ENCODE measurements at regions not wholly inside any gene's neighbourhood (a gene's known extent, or its start where the extent isn't known, plus 50 kb on each side); places are given as distances from the start of the nearest gene placed in this dataset.
A peak's percentile ranks its signal among the peaks of the same experiment; 100 is the strongest.
"Not testable (repeated sequence)": the region's sequence is repeated elsewhere in the genome, so short reads cannot be mapped to it uniquely, and the experiment has no call there.

DNA sequence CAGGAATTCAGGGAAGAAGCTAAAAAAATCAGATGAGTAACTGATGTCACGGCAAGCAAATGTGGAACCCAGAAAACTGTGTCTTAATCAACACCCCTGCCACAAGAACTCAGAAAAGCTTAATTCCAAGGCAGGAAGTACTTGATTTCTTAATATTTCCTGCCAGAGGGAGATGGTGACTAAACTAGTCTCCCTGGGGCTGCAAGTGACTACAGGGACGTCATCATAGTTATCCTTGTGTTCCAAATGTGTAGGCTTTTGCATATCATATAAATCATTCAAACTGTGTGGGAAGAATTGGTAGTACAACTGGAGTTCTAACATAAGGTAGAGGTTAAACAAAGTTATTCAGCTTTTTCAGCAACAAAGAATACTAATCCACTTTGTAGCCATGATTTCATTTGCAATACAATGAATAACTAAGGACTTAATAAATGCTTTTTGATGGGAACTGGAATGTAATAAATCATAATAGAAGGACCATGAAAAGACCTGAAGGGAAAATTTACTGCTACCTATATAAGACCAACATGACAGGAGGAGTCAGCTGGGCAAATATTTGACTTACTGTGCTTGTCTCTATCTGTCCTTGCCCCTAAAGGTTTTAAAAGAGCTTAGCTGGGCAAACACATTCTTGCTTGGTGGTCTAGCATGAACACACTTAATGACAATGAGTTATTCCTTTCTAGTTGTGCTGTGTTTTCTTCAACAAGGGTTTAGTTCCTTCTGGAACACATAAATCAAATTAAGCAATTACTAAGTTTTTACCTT lies 76.0 kb upstream of the NECTIN3 start:
- Histone ChIP-seq H3K27me3 (ENCODE audit: control insufficient read depth, insufficient read depth, low read length) (no peaks in the 10 kb centered on the region), H3K4me1 (ENCODE audit: control insufficient read depth, insufficient read depth, low read length) (no peaks in the 10 kb centered on the region), H3K9me3 (ENCODE audit: control insufficient read depth, insufficient read depth, low read length) (no peaks in the 10 kb centered on the region), H3K4me3 (ENCODE audit: low read length) (no peak overlapping the region), H3K27ac (ENCODE audit: low read length) (no peak overlapping the region), H3K36me3 (ENCODE audit: control insufficient read depth, insufficient read depth, low read length) (no peaks in the 10 kb centered on the region)
- intact Hi-C loops (cut with micrococcal nuclease), result no loop called here
- Mint-ChIP-seq H3K27me3 (ENCODE audit: low read depth in 2 of 2) (peaks cover 0 to 4% of the 10 kb centered on the region in 2 donors), H3K36me3 (no peaks in the 10 kb centered on the region), H3K4me1 (no peaks in the 10 kb centered on the region), H3K9me3 (peaks cover under 1 to 2% of the 10 kb centered on the region in 2 donors), H3K27ac (no peak overlapping the region), H3K4me3 (no peak overlapping the region)
- WGBS (ENCODE audit: insufficient coverage), result 7% methylated on average over 1 of the region's 2 CpGs
- no peak for DNase-seq
- TF ChIP-seq, protein P1, sequence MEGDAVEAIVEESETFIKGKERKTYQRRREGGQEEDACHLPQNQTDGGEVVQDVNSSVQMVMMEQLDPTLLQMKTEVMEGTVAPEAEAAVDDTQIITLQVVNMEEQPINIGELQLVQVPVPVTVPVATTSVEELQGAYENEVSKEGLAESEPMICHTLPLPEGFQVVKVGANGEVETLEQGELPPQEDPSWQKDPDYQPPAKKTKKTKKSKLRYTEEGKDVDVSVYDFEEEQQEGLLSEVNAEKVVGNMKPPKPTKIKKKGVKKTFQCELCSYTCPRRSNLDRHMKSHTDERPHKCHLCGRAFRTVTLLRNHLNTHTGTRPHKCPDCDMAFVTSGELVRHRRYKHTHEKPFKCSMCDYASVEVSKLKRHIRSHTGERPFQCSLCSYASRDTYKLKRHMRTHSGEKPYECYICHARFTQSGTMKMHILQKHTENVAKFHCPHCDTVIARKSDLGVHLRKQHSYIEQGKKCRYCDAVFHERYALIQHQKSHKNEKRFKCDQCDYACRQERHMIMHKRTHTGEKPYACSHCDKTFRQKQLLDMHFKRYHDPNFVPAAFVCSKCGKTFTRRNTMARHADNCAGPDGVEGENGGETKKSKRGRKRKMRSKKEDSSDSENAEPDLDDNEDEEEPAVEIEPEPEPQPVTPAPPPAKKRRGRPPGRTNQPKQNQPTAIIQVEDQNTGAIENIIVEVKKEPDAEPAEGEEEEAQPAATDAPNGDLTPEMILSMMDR (IDR thresholded peaks at IDR 0.05), result no peak
- ATAC-seq, result no peak

DNA sequence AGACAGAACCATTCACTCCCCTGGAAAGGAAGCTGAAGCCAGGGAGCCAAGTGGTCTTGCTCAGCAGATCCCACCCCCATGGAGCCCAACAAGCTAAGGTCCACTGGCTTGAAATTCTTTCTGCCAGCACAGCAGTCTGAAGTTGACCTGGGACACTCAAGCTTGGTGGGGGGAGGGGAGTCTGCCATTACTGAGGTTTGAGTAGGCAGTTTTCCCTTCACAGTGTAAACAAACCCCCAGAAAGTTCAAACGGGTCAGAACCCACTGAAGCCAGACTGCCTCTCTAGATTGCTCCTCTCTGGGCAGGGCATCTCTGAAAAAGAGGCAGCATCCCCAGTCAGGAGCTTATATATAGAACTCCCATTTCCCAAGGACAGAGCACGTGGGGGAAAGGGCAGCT lies 72.8 kb upstream of the NECTIN3 start:
- H3K9me3 ChIP-seq (ENCODE audit: control insufficient read depth, insufficient read depth, low read length); H3K9me3 Mint-ChIP-seq; intact Hi-C loops (cut with micrococcal nuclease); H3K27ac ChIP-seq (ENCODE audit: low read length); H3K4me1 Mint-ChIP-seq; H3K4me3 ChIP-seq (ENCODE audit: low read length); H3K36me3 Mint-ChIP-seq; H3K27me3 Mint-ChIP-seq (ENCODE audit: low read depth in 2 of 2); ATAC-seq; H3K27ac Mint-ChIP-seq; DNase-seq; H3K4me3 Mint-ChIP-seq; H3K27me3 ChIP-seq (ENCODE audit: control insufficient read depth, insufficient read depth, low read length); H3K36me3 ChIP-seq (ENCODE audit: control insufficient read depth, insufficient read depth, low read length); H3K4me1 ChIP-seq (ENCODE audit: control insufficient read depth, insufficient read depth, low read length): not testable (repeated sequence)
- 66% methylated on average over 2 of the region's 2 CpGs for WGBS (ENCODE audit: insufficient coverage)

DNA sequence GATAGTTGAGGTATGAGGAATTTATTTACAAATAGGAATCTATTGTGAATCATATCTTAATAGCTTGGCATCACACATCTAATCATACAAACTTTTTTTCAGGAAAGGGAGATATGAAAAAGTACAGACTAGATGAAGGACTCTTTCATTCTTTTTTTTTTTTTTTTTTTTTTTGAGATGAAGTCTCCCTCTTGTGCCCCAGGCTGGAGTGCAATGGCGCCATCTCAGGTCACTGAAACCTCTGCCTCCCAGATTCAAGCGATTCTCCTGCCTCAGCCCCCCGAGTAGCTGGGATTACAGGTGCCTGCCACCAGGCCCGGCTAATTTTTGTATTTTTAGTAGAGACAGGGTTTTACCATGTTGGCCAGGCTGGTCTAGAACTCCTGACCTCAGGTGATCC lies 65.1 kb upstream of the NECTIN3 start:
- H3K27me3 ChIP-seq (ENCODE audit: control insufficient read depth, insufficient read depth, low read length); H3K27ac ChIP-seq (ENCODE audit: low read length); H3K36me3 Mint-ChIP-seq; ATAC-seq; H3K4me1 Mint-ChIP-seq; intact Hi-C loops (cut with micrococcal nuclease); H3K4me3 ChIP-seq (ENCODE audit: low read length); DNase-seq; H3K9me3 ChIP-seq (ENCODE audit: control insufficient read depth, insufficient read depth, low read length); H3K4me3 Mint-ChIP-seq; H3K27ac Mint-ChIP-seq; H3K4me1 ChIP-seq (ENCODE audit: control insufficient read depth, insufficient read depth, low read length); H3K27me3 Mint-ChIP-seq (ENCODE audit: low read depth in 2 of 2); H3K9me3 Mint-ChIP-seq; H3K36me3 ChIP-seq (ENCODE audit: control insufficient read depth, insufficient read depth, low read length): not testable (repeated sequence)
- 74% methylated on average over 4 of the region's 4 CpGs for WGBS (ENCODE audit: insufficient coverage)

DNA sequence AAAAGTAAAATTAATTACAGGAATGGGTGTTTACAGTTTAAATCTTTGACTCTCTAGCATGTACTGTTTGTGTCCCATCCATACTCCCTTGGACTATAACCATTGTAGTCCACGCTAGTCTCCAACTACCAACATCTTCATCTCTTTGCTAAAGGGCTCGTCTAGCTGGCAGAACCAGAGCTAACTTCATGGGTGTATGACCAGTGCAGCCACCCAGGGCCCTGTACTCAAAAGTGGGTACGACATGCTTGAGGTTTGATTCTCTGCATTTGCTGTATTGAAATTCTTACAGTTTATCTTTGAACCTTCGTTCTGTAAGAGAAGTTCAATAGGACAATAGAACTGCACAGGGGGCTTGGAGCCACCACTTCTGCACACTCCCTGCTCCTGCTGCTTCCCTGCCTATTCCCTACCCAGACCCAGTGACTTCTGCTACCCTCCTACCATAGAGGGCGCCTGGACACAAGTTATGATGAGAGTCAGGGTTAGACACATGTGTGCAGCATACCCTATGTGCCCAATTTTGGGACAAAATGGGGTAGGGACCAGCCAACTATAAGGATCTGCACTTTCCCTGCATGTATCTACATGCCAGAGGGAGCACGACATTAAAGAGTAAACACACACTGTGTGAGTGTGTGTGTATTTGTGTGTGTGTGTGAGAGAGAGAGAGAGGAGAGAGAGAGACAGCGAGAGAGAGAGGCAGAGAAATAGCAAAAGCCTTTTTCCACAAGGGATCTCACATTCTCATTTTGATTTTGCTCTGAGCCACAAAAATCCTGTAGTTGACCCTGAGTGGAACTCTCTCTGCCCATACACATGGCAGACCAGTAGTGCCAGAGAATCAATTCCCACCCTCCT lies 59.0 kb upstream of the NECTIN3 start:
- Histone ChIP-seq H3K27ac (ENCODE audit: low read length) (no peak overlapping the region), H3K36me3 (ENCODE audit: control insufficient read depth, insufficient read depth, low read length) (no peaks in the 10 kb centered on the region), H3K9me3 (ENCODE audit: control insufficient read depth, insufficient read depth, low read length) (no peaks in the 10 kb centered on the region), H3K27me3 (ENCODE audit: control insufficient read depth, insufficient read depth, low read length) (no peaks in the 10 kb centered on the region), H3K4me1 (ENCODE audit: control insufficient read depth, insufficient read depth, low read length) (no peaks in the 10 kb centered on the region), H3K4me3 (ENCODE audit: low read length) (no peak overlapping the region)
- H3K36me3 Mint-ChIP-seq, result no peaks in the 10 kb centered on the region
- ATAC-seq (no peak), DNase-seq (peak in 1 of 2 donors; percentile 9)
- TF ChIP-seq, protein P1 (IDR thresholded peaks at IDR 0.05), result no peak
- H3K27me3 Mint-ChIP-seq (ENCODE audit: low read depth in 2 of 2), result no peaks in the 10 kb centered on the region
- 63% methylated on average over 6 of the region's 7 CpGs for WGBS (ENCODE audit: insufficient coverage)
- H3K4me3 Mint-ChIP-seq, result no peak overlapping the region
- H3K9me3 Mint-ChIP-seq, result no peaks in the 10 kb centered on the region
- intact Hi-C loops (cut with micrococcal nuclease), result no loop called here
- no peak overlapping the region for H3K27ac Mint-ChIP-seq
- H3K4me1 Mint-ChIP-seq, result no peaks in the 10 kb centered on the region
